Neural cell (in vitro differentiated cells): ENCODE measurements at regions not wholly inside any gene's neighbourhood (a gene's known extent, or its start where the extent isn't known, plus 50 kb on each side); places are given as distances from the start of the nearest gene placed in this dataset.

Experiments
- H2AFZ ChIP-seq: fragments of 200-600, 300-800 bp; sonication (generic), shearing (Covaris generic); 2 replicates; pipeline ENCODE4 v1.6.0; 2014; ENCODE audit warnings: low read depth, mild to moderate bottlenecking, antibody characterized with exemption, low read length, moderate library complexity
- H3F3A ChIP-seq: fragments of 200-600 bp; shearing (Covaris generic); 2 replicates; pipeline ENCODE4 v1.6.1; 2016; ENCODE audit warnings: mild to moderate bottlenecking, moderate library complexity, mixed read lengths, antibody characterized with exemption, low read length; ENCODE audit not compliant: insufficient read depth, poor library complexity, severe bottlenecking
- H3K27ac ChIP-seq: fragments of 200-600, 300-800 bp; sonication (generic), shearing (Covaris generic); 2 replicates; pipeline ENCODE4 v1.5.1; 2014; ENCODE audit warnings: mild to moderate bottlenecking, low read length, moderate library complexity
- H3K27me3 ChIP-seq: fragments of 300-800, 200-600 bp; sonication (generic), shearing (Covaris generic); 2 replicates; pipeline ENCODE4 v1.6.0; 2014; ENCODE audit warnings: mild to moderate bottlenecking, low read depth, low read length, moderate library complexity; ENCODE audit not compliant: insufficient read depth
- H3K36me3 ChIP-seq: fragments of 300-800, 200-600 bp; sonication (generic), shearing (Covaris generic); 2 replicates; pipeline ENCODE4 v1.5.1; 2014; ENCODE audit warnings: mild to moderate bottlenecking, antibody characterized with exemption, low read length, moderate library complexity; ENCODE audit not compliant: insufficient read depth
- H3K4me2 ChIP-seq: fragments of 300-800, 200-600 bp; sonication (generic), shearing (Covaris generic); 2 replicates; pipeline ENCODE4 v1.6.0; 2014; ENCODE audit warnings: mild to moderate bottlenecking, low read length
- H3K4me3 ChIP-seq: fragments of 300-800, 200-600 bp; sonication (generic), shearing (Covaris generic); 2 replicates; pipeline ENCODE4 v1.5.1; 2014; ENCODE audit warnings: mild to moderate bottlenecking, low read length, moderate library complexity
- H3K79me2 ChIP-seq: fragments of 200-600 bp; shearing (Covaris generic); replicated peaks from 2 replicates; pipeline ENCODE4 v1.6.0; 2014; ENCODE audit warnings: mild to moderate bottlenecking, low read length, moderate library complexity; ENCODE audit not compliant: insufficient read depth
- H3K9ac ChIP-seq: fragments of 300-800, 200-600 bp; sonication (generic), shearing (Covaris generic); 2 replicates; pipeline ENCODE4 v1.6.1; 2016; ENCODE audit warnings: mild to moderate bottlenecking, low read length, mixed read lengths
- H3K9me2 ChIP-seq: fragments of 200-600 bp; shearing (Covaris generic); 2 replicates; pipeline ENCODE4 v1.6.1; 2016; ENCODE audit warnings: mild to moderate bottlenecking, low read length, mixed read lengths; ENCODE audit not compliant: insufficient read depth
- H3K9me3 ChIP-seq: fragments of 200-600, 300-800 bp; sonication (generic), shearing (Covaris generic); 2 replicates; pipeline ENCODE4 v1.6.1; 2016; ENCODE audit warnings: mild to moderate bottlenecking, mixed run types, low read length, moderate library complexity, mixed read lengths
- H4K20me1 ChIP-seq: fragments of 200-600 bp; shearing (Covaris generic); 2 replicates; pipeline ENCODE4 v1.6.1; 2016; ENCODE audit warnings: mild to moderate bottlenecking, mixed run types; ENCODE audit not compliant: insufficient read depth
- EP300 ChIP-seq: fragments of 450-650 bp; conservative IDR thresholded peaks from 2 replicates; pipeline ENCODE4 v1.6.1; 2014; ENCODE audit warnings: antibody characterized with exemption, mild to moderate bottlenecking, moderate library complexity; ENCODE audit not compliant: poor library complexity, severe bottlenecking
- EZH2 ChIP-seq: fragments of 200-600, 300-800 bp; shearing (Covaris generic), sonication (generic); IDR thresholded peaks from 2 replicates; pipeline ENCODE4 v1.6.1; 2014; ENCODE audit warnings: antibody characterized with exemption, low read length, borderline replicate concordance, mild to moderate bottlenecking; ENCODE audit not compliant: insufficient read depth, poor library complexity, severe bottlenecking
- MXI1 ChIP-seq: fragments of 450-650 bp; conservative IDR thresholded peaks from 2 replicates; pipeline ENCODE4 v1.6.1; 2014; ENCODE audit warnings: antibody characterized with exemption, mild to moderate bottlenecking; ENCODE audit not compliant: poor library complexity, severe bottlenecking
- POLR2AphosphoS5 ChIP-seq: IDR thresholded peaks from 2 replicates; pipeline ENCODE4 v1.6.1; 2012
- RAD21 ChIP-seq: fragments of 450-650 bp; conservative IDR thresholded peaks from 2 replicates; pipeline ENCODE4 v1.6.1; 2014; ENCODE audit warnings: antibody characterized with exemption, mild to moderate bottlenecking, moderate library complexity
- SMC3 ChIP-seq: fragments of 450-650 bp; conservative IDR thresholded peaks from 2 replicates; pipeline ENCODE4 v1.6.1; 2014; ENCODE audit warnings: antibody characterized with exemption, mild to moderate bottlenecking, moderate library complexity; ENCODE audit not compliant: poor library complexity
- TAF1 ChIP-seq: IDR thresholded peaks from 2 replicates; pipeline ENCODE4 v1.6.1; 2012; ENCODE audit warnings: low read depth
- TF ChIP-seq, protein P1 (sequence below): fragments of 450-650 bp; IDR thresholded peaks from 2 replicates; pipeline ENCODE4 v1.5.1; 2014; ENCODE audit warnings: antibody characterized with exemption, mild to moderate bottlenecking, moderate library complexity; ENCODE audit not compliant: poor library complexity, severe bottlenecking
- TF ChIP-seq, protein P2 (sequence below): IDR thresholded peaks from 2 replicates; pipeline ENCODE4 v1.6.1; 2012; ENCODE audit warnings: borderline replicate concordance

DNA sequence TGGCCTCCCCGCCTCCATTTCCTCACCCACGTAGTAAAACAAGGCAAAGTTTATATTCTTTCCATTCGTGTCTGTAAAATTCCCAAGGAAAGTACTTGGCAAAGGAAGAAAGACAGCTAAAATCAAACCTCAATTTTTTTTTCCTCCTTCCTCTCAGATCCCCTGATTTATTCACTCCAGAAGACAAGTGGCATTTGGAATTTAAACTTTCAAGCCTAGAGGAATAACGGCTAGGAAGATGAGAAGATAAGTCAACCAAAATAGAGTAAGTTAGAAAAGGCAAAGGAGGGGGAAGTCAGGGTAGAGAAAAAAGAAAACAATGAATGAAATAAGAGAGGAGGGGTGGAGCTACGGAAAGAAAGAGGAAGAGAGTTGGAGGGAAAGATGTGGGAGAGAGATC lies 198.9 kb upstream of the PIK3C3 start:
- H3K9ac ChIP-seq, result no peak overlapping the region
- H2AFZ ChIP-seq, result no peak overlapping the region
- H3K4me2 ChIP-seq, result no peak overlapping the region

DNA sequence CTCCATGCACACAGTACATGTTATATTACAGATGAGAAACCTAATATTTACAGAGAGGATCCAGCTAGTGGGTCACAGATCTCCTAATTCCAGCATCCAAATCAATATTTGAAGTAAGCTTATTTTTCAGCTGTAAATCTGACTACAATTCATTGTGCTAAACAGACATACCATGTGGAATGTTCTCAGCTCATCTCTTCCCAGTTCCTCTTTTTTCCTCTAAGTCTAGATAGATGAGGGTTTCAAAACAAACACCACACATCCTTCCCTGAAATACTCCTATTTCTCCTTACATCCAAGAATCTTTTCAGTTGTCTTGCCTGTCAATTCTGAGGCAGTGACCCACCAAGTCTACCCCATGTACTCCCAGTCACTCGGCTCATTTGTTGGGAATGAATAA lies 200.7 kb upstream of the PIK3C3 start:
- no peak overlapping the region for H3K4me2 ChIP-seq
- H3K79me2 ChIP-seq, result no peaks in the 10 kb centered on the region
- no peaks in the 10 kb centered on the region for H4K20me1 ChIP-seq
- H3K9me3 ChIP-seq, result no peaks in the 10 kb centered on the region
- no peaks in the 10 kb centered on the region for H3K27me3 ChIP-seq
- H3K27ac ChIP-seq, result no peak overlapping the region
- H3K9ac ChIP-seq, result no peak overlapping the region
- no peak for TF ChIP-seq TAF1
- TF ChIP-seq MXI1, result no peak
- no peak for TF ChIP-seq EP300
- TF ChIP-seq EZH2, result no peak
- TF ChIP-seq POLR2AphosphoS5, result no peak
- no peak for TF ChIP-seq RAD21
- H2AFZ ChIP-seq, result no peak overlapping the region
- no peaks in the 10 kb centered on the region for H3K9me2 ChIP-seq
- H3K4me3 ChIP-seq, result no peak overlapping the region
- no peaks in the 10 kb centered on the region for H3F3A ChIP-seq
- H3K36me3 ChIP-seq, result no peaks in the 10 kb centered on the region

More for the DNA sequence above, 198.9 kb upstream of the PIK3C3 start:
- Histone ChIP-seq H3K9me2 (no peaks in the 10 kb centered on the region), H4K20me1 (no peaks in the 10 kb centered on the region), H3F3A (no peaks in the 10 kb centered on the region), H3K4me3 (no peak overlapping the region), H3K36me3 (no peaks in the 10 kb centered on the region), H3K27me3 (no peaks in the 10 kb centered on the region), H3K9me3 (no peaks in the 10 kb centered on the region), H3K27ac (no peak overlapping the region), H3K79me2 (no peaks in the 10 kb centered on the region)
- TF ChIP-seq EP300 (no peak), MXI1 (no peak), RAD21 (no peak), SMC3 (no peak), TAF1 (no peak), POLR2AphosphoS5 (no peak), EZH2 (no peak)
- TF ChIP-seq, protein P1, sequence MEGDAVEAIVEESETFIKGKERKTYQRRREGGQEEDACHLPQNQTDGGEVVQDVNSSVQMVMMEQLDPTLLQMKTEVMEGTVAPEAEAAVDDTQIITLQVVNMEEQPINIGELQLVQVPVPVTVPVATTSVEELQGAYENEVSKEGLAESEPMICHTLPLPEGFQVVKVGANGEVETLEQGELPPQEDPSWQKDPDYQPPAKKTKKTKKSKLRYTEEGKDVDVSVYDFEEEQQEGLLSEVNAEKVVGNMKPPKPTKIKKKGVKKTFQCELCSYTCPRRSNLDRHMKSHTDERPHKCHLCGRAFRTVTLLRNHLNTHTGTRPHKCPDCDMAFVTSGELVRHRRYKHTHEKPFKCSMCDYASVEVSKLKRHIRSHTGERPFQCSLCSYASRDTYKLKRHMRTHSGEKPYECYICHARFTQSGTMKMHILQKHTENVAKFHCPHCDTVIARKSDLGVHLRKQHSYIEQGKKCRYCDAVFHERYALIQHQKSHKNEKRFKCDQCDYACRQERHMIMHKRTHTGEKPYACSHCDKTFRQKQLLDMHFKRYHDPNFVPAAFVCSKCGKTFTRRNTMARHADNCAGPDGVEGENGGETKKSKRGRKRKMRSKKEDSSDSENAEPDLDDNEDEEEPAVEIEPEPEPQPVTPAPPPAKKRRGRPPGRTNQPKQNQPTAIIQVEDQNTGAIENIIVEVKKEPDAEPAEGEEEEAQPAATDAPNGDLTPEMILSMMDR, result no peak
- TF ChIP-seq, protein P2, sequence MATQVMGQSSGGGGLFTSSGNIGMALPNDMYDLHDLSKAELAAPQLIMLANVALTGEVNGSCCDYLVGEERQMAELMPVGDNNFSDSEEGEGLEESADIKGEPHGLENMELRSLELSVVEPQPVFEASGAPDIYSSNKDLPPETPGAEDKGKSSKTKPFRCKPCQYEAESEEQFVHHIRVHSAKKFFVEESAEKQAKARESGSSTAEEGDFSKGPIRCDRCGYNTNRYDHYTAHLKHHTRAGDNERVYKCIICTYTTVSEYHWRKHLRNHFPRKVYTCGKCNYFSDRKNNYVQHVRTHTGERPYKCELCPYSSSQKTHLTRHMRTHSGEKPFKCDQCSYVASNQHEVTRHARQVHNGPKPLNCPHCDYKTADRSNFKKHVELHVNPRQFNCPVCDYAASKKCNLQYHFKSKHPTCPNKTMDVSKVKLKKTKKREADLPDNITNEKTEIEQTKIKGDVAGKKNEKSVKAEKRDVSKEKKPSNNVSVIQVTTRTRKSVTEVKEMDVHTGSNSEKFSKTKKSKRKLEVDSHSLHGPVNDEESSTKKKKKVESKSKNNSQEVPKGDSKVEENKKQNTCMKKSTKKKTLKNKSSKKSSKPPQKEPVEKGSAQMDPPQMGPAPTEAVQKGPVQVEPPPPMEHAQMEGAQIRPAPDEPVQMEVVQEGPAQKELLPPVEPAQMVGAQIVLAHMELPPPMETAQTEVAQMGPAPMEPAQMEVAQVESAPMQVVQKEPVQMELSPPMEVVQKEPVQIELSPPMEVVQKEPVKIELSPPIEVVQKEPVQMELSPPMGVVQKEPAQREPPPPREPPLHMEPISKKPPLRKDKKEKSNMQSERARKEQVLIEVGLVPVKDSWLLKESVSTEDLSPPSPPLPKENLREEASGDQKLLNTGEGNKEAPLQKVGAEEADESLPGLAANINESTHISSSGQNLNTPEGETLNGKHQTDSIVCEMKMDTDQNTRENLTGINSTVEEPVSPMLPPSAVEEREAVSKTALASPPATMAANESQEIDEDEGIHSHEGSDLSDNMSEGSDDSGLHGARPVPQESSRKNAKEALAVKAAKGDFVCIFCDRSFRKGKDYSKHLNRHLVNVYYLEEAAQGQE, result no peak
